Memory B cell (primary cell): ENCODE measurements at regions not wholly inside any gene's neighbourhood (a gene's known extent, or its start where the extent isn't known, plus 50 kb on each side); places are given as distances from the start of the nearest gene placed in this dataset.

Experiments
- ATAC-seq: fragments of 150-1000 bp; cut with Tn5 transposase; 2 replicates; pipeline ENCODE4 v1.10.0; 2021; ENCODE audit warnings: low read depth, mild to moderate bottlenecking, moderate library complexity
- DNase-seq, 2 donors: peaks; one replicate each; pipeline ENCODE4 v3.0.0; 2022; ENCODE audit warnings: low spot score in 2 of 2
- H3K27ac Mint-ChIP-seq: one replicate; pipeline ENCODE4 v1.8.0; 2022; ENCODE audit warnings: mild to moderate bottlenecking, moderate library complexity, mixed read lengths
- H3K27me3 Mint-ChIP-seq: one replicate; pipeline ENCODE4 v1.8.0; 2022; ENCODE audit warnings: mixed read lengths
- H3K36me3 Mint-ChIP-seq: one replicate; pipeline ENCODE4 v1.8.0; 2022; ENCODE audit warnings: mild to moderate bottlenecking, mixed read lengths
- H3K4me1 Mint-ChIP-seq: one replicate; pipeline ENCODE4 v1.8.0; 2022; ENCODE audit warnings: mixed read lengths
- H3K4me3 Mint-ChIP-seq: one replicate; pipeline ENCODE4 v1.8.0; 2022; ENCODE audit warnings: mild to moderate bottlenecking, moderate library complexity, mixed read lengths
- H3K9me3 Mint-ChIP-seq: one replicate; pipeline ENCODE4 v1.8.0; 2022; ENCODE audit warnings: mixed read lengths

DNA sequence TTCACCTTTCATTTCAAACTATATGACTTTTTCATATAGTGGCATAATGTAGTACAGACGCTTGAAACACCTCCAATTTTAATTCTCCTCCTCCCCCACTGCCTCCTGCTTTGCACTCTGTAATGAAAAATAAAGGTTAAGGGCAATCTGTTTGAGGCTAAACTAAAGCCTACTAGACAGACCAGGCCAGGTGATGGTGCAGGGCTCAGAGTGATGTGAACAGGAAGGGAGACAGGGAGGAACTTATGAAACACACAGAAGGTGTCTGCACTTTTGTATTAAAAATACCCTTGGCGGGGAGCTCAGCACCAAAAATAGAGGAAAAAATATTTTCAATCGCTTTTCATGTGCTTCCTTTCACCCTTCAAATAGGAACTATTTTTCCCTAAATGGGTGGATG, 415.4 kb downstream of the LMO4 start:
- ATAC-seq (no peak), DNase-seq (no peak)
- no peaks in the 10 kb centered on the region for H3K9me3 Mint-ChIP-seq
- no peaks in the 10 kb centered on the region for H3K36me3 Mint-ChIP-seq
- H3K27ac Mint-ChIP-seq = no peak overlapping the region
- H3K4me3 Mint-ChIP-seq = no peak overlapping the region
- no peaks in the 10 kb centered on the region for H3K4me1 Mint-ChIP-seq
- no peaks in the 10 kb centered on the region for H3K27me3 Mint-ChIP-seq

DNA sequence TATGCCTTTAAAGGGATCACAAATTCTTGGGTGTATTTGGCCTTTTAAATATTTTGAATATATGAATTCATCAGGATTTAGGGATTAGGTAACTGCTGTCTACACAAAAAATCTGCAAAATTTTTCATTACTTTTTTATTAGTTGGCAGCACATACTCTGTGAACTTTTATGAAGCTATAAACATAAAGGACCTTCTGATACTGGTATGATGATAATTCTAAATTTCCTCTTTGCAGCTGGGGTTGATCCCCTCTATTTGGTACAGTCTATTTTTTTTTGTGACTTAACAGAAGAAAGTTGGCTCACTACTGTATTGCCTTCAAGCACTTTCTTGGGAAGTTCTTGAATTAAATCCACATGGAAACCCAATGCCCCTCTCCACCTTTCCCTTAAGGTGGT, 416.1 kb downstream of the LMO4 start:
- no peaks in the 10 kb centered on the region for H3K27me3 Mint-ChIP-seq
- ATAC-seq (no peak), DNase-seq (no peak)
- no peaks in the 10 kb centered on the region for H3K9me3 Mint-ChIP-seq
- no peak overlapping the region for H3K27ac Mint-ChIP-seq
- no peaks in the 10 kb centered on the region for H3K4me1 Mint-ChIP-seq
- no peak overlapping the region for H3K4me3 Mint-ChIP-seq
- no peaks in the 10 kb centered on the region for H3K36me3 Mint-ChIP-seq

DNA sequence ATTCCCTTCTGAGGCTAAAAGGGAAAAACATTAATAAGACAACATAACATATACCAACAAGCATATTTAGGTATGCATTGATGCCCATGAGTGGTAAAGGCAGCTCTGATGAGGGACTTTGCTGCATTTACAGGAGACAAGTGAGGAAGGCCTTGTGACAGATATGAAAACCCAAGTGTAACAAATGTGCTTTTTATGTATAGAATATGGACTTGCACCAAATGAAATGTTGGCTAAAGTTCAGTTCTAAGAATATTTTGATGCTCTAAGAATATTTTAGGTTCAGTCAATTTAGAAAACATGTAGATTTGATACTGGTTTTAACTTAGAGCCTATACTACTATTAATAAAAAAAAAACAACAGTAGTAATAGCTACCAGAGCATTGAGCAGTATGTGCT, 424.7 kb downstream of the LMO4 start:
- peaks cover 2% of the 10 kb centered on the region for H3K9me3 Mint-ChIP-seq

DNA sequence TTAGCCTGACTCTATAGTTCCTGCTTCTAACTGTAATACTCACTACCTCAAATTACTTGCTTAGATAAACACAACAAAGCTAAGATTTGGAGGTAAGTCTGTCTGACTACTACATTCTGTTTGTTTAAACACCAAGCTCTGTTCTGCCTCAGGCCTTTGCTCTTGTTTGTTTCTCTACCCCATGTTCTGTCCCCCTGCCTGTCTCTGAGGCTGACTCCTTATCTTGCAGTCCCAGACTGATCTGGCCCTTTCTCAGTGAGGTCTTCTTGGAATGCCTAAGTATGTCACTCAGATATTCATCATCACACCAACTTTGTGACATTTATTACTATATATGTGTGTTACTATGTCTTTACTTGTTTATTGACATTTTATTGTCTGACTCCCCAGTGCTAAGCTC, 425.5 kb downstream of the LMO4 start:
- Mint-ChIP-seq H3K4me1 (peaks cover 10% of the 10 kb centered on the region), H3K27ac (peak overlapping the region; percentile 5), H3K9me3 (peaks cover 2% of the 10 kb centered on the region), H3K36me3 (no peaks in the 10 kb centered on the region), H3K27me3 (no peaks in the 10 kb centered on the region), H3K4me3 (no peak overlapping the region)
- ATAC-seq = no peak
- no peak for DNase-seq

More for the DNA sequence above, 424.7 kb downstream of the LMO4 start:
- no peak overlapping the region for H3K27ac Mint-ChIP-seq
- no peak overlapping the region for H3K4me3 Mint-ChIP-seq
- peaks cover 10% of the 10 kb centered on the region for H3K4me1 Mint-ChIP-seq
- DNase-seq = no peak
- no peak for ATAC-seq
- no peaks in the 10 kb centered on the region for H3K27me3 Mint-ChIP-seq
- H3K36me3 Mint-ChIP-seq = no peaks in the 10 kb centered on the region

DNA sequence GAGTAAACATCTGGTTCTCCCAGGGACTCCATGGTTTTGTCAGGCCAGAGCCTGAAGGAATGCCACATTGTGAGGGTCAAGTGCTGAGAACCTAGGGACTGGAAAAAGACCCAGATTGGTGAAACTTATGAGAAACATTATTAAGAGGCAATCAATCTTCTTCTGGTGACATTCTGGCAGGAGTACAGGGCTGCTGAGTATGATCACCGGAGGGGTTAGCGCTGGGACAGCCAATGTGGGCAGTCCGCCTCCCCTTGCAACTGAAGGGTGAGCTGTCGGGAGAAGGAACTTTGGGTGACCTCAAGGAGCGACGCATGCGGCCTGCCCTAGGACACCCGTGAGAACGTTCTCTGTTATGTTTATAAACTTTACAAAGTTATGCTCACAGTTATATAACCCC, 429.0 kb downstream of the LMO4 start:
- peaks cover 20% of the 10 kb centered on the region for H3K4me1 Mint-ChIP-seq
- no peaks in the 10 kb centered on the region for H3K27me3 Mint-ChIP-seq
- no peak for DNase-seq
- H3K27ac Mint-ChIP-seq = no peak overlapping the region
- H3K4me3 Mint-ChIP-seq = no peak overlapping the region
- ATAC-seq = no peak
- H3K36me3 Mint-ChIP-seq = no peaks in the 10 kb centered on the region
- H3K9me3 Mint-ChIP-seq = peaks cover 2% of the 10 kb centered on the region

GRCh38 chr1:87759421-87760087, 430.9 kb downstream of the LMO4 start:
- Mint-ChIP-seq H3K4me3 (peak overlapping the region; percentile 21), H3K4me1 (peaks cover 20% of the 10 kb centered on the region), H3K27ac (peak overlapping the region; percentile 26), H3K9me3 (peaks cover 2% of the 10 kb centered on the region), H3K27me3 (no peaks in the 10 kb centered on the region), H3K36me3 (no peaks in the 10 kb centered on the region)
- peak; percentile 90 for ATAC-seq
- DNase-seq = no peak

DNA sequence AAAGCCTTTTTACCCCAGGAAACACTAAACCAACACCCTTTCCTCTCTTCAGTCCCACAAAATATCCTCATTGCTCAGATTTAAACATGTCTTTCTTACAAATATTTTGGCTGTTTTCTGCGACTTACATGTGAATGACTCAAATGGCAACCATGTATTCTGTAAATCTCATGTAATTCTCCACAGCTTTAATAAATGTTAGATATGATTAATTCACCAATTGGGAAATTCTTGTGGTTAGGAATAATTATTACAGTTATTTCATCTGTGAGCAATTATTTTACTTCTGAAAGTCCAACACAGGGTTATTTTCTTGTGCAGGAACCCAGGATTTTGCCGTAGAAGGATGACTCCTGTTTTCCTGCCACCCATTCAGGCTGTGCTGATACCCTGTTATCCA, 431.5 kb downstream of the LMO4 start:
- Mint-ChIP-seq H3K36me3 (no peaks in the 10 kb centered on the region), H3K9me3 (peaks cover 2% of the 10 kb centered on the region), H3K27ac (no peak overlapping the region), H3K27me3 (no peaks in the 10 kb centered on the region), H3K4me3 (no peak overlapping the region), H3K4me1 (peaks cover 20% of the 10 kb centered on the region)
- ATAC-seq (no peak), DNase-seq (no peak)

DNA sequence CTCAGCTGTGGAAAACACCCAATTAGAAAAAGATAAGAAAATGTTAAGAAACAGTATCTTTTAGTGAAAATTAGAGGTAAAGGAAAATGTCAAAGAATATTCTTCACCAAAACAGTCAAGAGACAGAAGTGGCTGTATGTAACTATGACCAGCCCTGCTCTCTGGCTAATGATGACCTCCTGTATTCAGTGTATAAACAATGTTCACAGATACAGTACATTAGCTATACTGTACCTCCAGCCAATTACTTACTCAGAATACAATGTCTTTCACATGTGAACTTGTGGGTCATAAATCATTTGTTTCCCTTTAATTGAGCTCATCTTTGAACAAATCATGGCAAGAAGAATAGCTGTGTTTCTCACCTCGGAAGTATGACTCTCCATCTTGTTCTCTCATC, 432.0 kb downstream of the LMO4 start:
- H3K4me1 Mint-ChIP-seq = peaks cover 23% of the 10 kb centered on the region
- H3K27me3 Mint-ChIP-seq = no peaks in the 10 kb centered on the region
- H3K4me3 Mint-ChIP-seq = no peak overlapping the region
- ATAC-seq (no peak), DNase-seq (no peak)
- no peaks in the 10 kb centered on the region for H3K36me3 Mint-ChIP-seq
- peaks cover 2% of the 10 kb centered on the region for H3K9me3 Mint-ChIP-seq
- H3K27ac Mint-ChIP-seq = no peak overlapping the region

DNA sequence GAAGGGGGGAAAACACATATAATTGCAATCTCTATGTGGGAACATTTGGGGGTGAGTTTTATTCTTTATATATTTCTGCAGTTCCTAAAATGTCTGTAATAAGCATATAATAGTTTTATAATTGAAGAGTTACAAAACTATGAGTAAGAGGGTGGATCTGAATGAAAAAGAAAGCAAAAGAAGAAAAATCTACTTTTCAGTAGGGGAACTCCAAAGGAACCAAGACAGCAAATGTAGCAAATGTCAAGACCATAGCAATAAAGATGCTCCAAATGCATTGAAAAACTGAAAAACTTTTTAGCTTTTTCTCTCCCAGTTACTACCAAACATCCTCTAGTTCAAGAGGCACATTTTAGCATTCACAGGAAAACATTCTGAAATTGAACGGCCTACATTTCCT, 434.8 kb downstream of the LMO4 start:
- DNase-seq (no peak), ATAC-seq (peak; percentile 77)
- Mint-ChIP-seq H3K9me3 (no peaks in the 10 kb centered on the region), H3K4me3 (no peak overlapping the region), H3K4me1 (peaks cover 26% of the 10 kb centered on the region), H3K36me3 (no peaks in the 10 kb centered on the region), H3K27me3 (no peaks in the 10 kb centered on the region), H3K27ac (no peak overlapping the region)

DNA sequence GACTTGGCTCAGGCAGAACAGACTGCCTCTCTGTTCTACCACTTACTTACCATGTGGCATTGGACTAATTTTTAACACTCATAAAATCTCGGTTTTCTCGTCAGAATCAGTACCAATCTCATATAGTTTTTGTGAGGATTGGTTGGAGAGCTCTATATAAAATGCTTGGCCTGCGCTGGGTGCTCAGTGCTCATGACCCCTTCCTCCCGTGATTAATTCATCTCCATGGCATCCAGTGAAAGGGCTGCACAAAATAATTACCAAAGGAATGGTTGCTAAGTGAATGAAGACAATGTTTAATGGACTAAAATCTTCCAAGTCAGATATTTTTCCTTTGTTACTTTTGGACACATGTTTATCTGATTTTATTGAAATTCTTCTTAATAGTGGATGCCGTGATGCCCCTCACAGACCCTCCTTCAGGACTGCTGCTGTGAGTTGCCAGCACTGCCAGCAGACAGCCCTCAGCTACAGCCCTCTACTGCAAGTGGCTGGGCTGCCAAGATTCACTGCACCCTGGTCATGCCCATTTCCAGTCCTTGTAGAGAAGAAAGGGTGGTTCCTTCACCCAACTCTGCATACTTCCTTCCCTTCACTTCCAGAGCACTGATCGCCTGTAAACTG, 436.5 kb downstream of the LMO4 start:
- H3K27ac Mint-ChIP-seq = peak overlapping the region; percentile 22
- no peaks in the 10 kb centered on the region for H3K9me3 Mint-ChIP-seq
- no peak for ATAC-seq
- no peak overlapping the region for H3K4me3 Mint-ChIP-seq
- no peaks in the 10 kb centered on the region for H3K27me3 Mint-ChIP-seq
- H3K36me3 Mint-ChIP-seq = no peaks in the 10 kb centered on the region
- peaks cover 20% of the 10 kb centered on the region for H3K4me1 Mint-ChIP-seq
- DNase-seq = no peak

DNA sequence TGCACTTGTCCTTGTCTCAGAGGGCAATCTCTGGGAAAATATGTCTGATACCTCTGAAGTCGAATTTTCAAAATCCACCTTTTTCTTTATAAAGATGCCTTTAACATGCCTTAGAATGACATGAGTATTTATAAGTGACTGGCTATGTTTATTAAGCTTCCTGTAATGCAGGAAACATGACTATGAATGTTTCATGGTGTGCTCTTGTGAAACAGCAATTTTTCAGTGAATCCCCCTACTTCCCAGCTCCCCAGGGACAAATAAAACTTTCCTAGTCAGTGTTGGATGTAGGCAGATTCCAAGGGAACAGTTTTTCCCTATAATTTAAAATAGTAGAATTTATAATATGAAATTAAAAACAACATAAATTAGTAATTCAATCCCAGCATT, 437.0 kb downstream of the LMO4 start:
- no peaks in the 10 kb centered on the region for H3K27me3 Mint-ChIP-seq
- peak overlapping the region; percentile 22 for H3K27ac Mint-ChIP-seq

DNA sequence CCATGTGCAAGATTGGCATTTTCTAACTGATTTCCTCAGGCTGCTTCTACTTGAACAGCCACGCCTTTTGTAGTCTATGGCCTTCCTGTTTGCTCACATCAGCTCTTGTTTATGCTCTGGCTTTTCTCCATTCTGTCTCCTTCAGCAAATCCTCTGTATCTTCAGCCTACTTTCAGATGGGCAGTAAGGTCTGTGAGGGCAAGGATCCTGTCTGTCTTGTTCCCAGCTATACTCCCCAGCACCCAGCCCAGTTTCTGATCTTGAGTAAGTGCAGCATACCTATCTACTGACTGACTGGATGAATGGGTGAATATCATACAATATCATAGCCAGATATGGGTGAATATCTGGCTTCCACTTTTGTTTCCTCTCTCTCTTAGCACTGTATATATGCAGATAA, 438.1 kb downstream of the LMO4 start:
- no peaks in the 10 kb centered on the region for H3K36me3 Mint-ChIP-seq
- H3K4me1 Mint-ChIP-seq = peaks cover 16% of the 10 kb centered on the region
- H3K9me3 Mint-ChIP-seq = no peaks in the 10 kb centered on the region
- H3K27ac Mint-ChIP-seq = no peak overlapping the region
- H3K4me3 Mint-ChIP-seq = no peak overlapping the region
- H3K27me3 Mint-ChIP-seq = no peaks in the 10 kb centered on the region
- no peak for ATAC-seq
- DNase-seq = no peak

More for the DNA sequence above, 437.0 kb downstream of the LMO4 start:
- Mint-ChIP-seq H3K9me3 (no peaks in the 10 kb centered on the region), H3K36me3 (no peaks in the 10 kb centered on the region), H3K4me3 (no peak overlapping the region), H3K4me1 (peaks cover 18% of the 10 kb centered on the region)
- DNase-seq (no peak), ATAC-seq (no peak)

DNA sequence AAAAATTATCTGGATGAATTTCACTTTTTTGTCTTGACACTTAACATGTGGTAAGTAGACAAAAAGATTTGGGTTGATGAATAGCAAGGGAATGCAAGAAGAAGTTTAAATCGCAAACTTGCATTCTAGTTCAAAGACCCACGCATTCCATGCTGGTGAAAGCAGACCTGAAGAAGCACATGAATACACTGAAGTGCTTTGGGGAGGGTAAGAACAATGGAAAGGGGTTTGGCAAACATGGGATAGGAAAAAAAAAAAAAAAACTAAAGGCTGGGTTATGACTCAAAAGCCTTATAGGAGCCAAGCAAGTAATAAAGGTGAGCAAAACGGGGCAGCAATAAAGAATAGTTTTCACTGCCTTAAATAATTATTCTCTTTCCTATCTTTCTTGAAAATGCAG, 450.2 kb downstream of the LMO4 start:
- Mint-ChIP-seq H3K27ac (no peak overlapping the region), H3K9me3 (no peaks in the 10 kb centered on the region), H3K27me3 (no peaks in the 10 kb centered on the region), H3K4me3 (no peak overlapping the region), H3K36me3 (no peaks in the 10 kb centered on the region), H3K4me1 (no peaks in the 10 kb centered on the region)
- DNase-seq (no peak), ATAC-seq (no peak)

- ATAC-seq = no peak
- no peak overlapping the region for H3K27ac Mint-ChIP-seq
- DNase-seq = no peak
- H3K4me3 Mint-ChIP-seq = no peak overlapping the region
- no peaks in the 10 kb centered on the region for H3K27me3 Mint-ChIP-seq
- H3K4me1 Mint-ChIP-seq = peaks cover 7% of the 10 kb centered on the region
- H3K36me3 Mint-ChIP-seq = no peaks in the 10 kb centered on the region
- H3K9me3 Mint-ChIP-seq = no peaks in the 10 kb centered on the region
These were observed 452.9 kb downstream of the LMO4 start for GRCh38 chr1:87781554-87781953.

DNA sequence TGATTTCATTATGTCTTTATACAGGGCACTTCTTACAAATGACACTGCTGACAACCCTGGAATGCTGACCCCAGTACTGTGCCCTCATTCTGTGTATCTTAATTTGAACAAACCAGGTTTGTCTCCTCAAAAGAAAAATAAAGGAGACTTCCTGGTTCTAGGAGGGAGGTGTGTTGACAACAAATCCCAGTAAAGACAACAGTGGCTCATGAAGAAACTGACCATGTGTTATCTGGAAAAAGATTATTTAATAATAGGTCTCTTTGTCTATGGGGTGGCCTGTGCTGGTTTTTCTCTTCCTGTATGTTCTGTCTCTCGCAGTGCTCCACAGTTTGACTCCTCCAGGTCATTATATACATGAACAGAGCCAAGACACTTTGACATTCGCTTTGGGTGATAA, 454.6 kb downstream of the LMO4 start:
- Mint-ChIP-seq H3K4me3 (no peak overlapping the region), H3K36me3 (no peaks in the 10 kb centered on the region), H3K27ac (no peak overlapping the region), H3K27me3 (no peaks in the 10 kb centered on the region), H3K9me3 (no peaks in the 10 kb centered on the region), H3K4me1 (peaks cover 10% of the 10 kb centered on the region)
- ATAC-seq = no peak
- no peak for DNase-seq
